GM21367 (cell line): ENCODE measurements at regions not wholly inside any gene's neighbourhood (a gene's known extent, or its start where the extent isn't known, plus 50 kb on each side); places are given as distances from the start of the nearest gene placed in this dataset.
A peak's percentile ranks its signal among the peaks of the same experiment; 100 is the strongest.
"Not testable (repeated sequence)": the region's sequence is repeated elsewhere in the genome, so short reads cannot be mapped to it uniquely, and the experiment has no call there.

ENCODE experiments used
- ATAC-seq: cut with Tn5 transposase; IDR thresholded peaks from one replicate; pipeline ENCODE4 v1.9.1; 2021; ENCODE audit not compliant: unreplicated experiment

- no peak for ATAC-seq
Observed at GRCh38 chr22:19599626-19600243, 75.5 kb upstream of the CLDN5 start.

GRCh38 chr22:19603346-19603745 is 79.1 kb upstream of the CLDN5 start:
- not testable (repeated sequence) for ATAC-seq

GRCh38 chr22:19603767-19604166 is 79.6 kb upstream of the CLDN5 start:
- ATAC-seq: no peak

- ATAC-seq: no peak
Observed at GRCh38 chr22:19604711-19605268, 80.6 kb upstream of the CLDN5 start.

- no peak for ATAC-seq
Observed at GRCh38 chr22:19605508-19606331, 81.5 kb upstream of the CLDN5 start.

- ATAC-seq: no peak
Observed at GRCh38 chr22:19606332-19607191, 82.4 kb upstream of the CLDN5 start.

GRCh38 chr22:19607192-19608002 is 83.2 kb upstream of the CLDN5 start:
- no peak for ATAC-seq

- ATAC-seq: no peak
Observed at GRCh38 chr22:19608003-19608690, 83.9 kb upstream of the CLDN5 start.

- not testable (repeated sequence) for ATAC-seq
Observed at GRCh38 chr22:19609753-19610152, 85.5 kb upstream of the CLDN5 start.

- ATAC-seq: no peak
Observed at GRCh38 chr22:19610518-19611253, 86.5 kb upstream of the CLDN5 start.

- no peak for ATAC-seq
Observed at GRCh38 chr22:19611590-19611989, 87.4 kb upstream of the CLDN5 start.

- no peak for ATAC-seq
Observed at GRCh38 chr22:19612866-19613572, 88.8 kb upstream of the CLDN5 start.

- ATAC-seq: no peak
Observed at GRCh38 chr22:19614536-19614863, 90.3 kb upstream of the CLDN5 start.

- no peak for ATAC-seq
Observed at GRCh38 chr22:19615001-19615461, 90.8 kb upstream of the CLDN5 start.

- no peak for ATAC-seq
Observed at GRCh38 chr22:19615867-19616581, 91.8 kb upstream of the CLDN5 start.

- ATAC-seq: peak; percentile 60
Observed at GRCh38 chr22:19619144-19620009, 94.9 kb upstream of the SEPTIN5 start.
